ENCODE measurements at regions not wholly inside any gene's neighbourhood (a gene's known extent, or its start where the extent isn't known, plus 50 kb on each side); places are given as distances from the start of the nearest gene placed in this dataset.

DNA sequence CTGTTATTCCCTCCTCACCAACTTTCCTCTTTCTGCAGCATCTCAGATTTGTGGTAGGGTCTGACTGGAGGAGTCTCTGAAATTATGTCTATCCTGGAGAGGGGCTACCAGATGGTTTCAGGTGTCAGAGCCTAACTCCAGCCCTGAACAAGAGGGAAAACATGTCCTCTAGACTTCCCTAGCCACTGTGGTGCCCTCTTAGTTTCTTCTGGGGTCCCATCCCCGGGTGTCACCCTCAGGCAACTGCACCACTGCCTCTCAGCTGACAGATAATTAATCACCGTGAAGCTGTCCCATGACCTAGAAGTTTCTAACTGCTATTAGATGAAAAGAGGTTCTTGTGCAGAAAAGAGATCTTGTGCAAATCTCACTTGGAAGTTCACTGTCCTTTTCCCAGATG is 95.1 kb upstream of the CELF4 start:
- no peak for DNase-seq (ENCODE audit: low spot score)

DNA sequence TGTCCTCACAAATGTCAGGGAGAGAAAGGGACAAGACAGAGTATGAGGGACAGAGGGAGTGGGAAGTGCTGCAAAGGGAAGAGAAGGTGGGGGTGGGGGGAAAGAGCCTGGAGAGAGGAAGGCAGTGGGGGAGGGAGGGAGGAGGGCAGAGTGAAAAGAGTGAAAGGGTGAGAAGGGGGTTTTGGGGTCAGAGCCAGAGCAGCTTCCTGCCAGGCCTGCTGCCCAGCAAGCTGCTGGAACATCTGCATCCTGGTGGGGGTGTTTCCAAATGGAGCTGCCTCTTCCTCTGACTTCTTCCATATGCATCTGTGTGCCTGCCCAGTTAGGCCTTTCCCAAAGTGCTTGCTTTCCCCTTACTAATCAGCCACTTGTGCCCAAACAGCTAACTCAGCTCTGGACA is 94.3 kb upstream of the CELF4 start:
- no peak for DNase-seq (ENCODE audit: low spot score)

DNA sequence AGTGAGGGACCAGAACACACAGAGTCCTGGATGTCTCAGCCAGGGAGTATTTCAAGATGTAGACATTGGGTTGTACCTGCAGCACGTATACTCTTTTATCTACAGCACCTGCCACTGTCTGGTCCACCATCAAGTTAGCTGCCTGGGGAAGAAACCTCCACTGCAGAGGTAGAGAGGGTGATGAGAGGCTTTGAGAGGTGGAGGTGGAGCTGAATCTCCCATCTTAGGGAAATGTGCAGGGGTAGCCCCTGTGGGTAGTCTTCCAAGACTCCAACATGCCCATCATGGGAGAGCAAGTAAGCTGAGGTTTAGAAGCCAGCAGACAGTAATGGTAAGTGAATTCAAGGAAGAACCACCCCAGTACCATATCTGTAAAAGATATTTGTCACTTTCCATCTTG is 93.3 kb upstream of the CELF4 start:
- no peak for DNase-seq (ENCODE audit: low spot score)

DNA sequence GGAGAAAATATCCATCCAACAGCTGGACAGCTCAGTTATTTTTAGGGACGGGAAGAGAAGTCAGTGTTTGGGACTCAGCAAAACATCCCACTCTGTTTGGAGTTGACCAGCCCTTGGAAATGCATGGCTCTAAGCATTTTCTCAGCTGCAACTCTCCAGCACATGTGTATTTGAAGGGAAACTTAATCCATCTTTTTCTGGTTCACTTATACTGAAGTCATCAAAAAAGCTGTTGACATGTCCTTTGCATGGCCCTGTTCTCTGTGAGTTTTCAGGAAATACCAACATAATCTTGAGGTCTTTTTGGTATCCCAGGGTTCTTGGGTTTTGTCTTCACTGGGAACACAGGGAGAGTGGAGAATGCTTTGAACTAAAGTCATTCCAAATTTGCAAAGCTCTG is 91.9 kb upstream of the CELF4 start:
- DNase-seq (ENCODE audit: low spot score) = no peak

DNA sequence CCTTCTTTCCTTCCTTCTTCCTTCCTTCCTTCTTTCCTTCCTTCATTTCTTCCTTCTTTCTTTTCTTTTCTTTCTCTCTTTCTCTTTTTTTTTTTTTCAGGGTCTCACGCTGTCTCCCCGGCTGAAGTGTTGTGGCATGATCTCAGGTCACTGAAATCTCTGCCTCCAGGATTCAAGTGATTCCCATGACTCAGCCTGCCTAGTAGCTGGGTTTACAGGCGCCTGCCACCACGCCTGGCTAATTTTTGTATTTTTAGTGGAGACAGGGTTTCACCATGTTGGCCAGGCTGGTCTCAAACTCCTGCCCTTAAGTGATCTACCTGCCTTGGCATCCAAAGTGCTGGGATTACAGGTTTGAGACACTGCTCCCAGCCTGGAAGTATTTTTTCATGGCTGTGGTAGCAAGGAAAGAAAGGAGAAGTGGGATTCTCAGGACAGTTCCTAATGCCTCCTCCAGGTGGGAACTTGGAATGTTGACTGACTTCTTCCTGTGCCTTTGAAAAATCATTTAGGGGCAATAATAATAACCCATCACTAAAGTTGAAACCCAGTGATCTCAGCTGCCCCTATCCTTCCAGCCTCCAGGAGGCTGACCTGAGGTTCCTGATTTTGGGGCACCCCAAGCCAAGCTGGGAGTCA is 89.3 kb upstream of the CELF4 start:
- no peak for DNase-seq (ENCODE audit: low spot score)

DNA sequence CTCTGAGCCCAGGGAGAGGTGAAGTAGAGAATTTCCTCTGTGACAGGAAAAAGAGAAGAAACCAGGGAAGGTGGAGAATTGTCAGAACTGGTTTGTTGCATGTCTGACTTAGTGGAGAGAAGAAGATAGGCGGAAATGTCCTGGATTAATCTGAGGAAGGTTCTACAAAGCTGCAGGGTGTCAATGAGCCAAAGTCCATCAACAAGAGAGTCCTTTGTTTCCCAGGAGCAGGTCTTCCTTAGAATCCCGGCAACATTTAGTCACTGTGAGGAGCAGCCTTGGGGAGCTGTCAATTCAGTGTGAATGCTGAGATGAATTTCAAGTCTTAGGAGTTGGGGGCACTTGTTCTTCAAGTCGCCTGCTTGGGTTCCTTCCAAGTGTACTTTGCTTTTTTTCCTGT is 88.4 kb upstream of the CELF4 start:
- no peak for DNase-seq (ENCODE audit: low spot score)

DNA sequence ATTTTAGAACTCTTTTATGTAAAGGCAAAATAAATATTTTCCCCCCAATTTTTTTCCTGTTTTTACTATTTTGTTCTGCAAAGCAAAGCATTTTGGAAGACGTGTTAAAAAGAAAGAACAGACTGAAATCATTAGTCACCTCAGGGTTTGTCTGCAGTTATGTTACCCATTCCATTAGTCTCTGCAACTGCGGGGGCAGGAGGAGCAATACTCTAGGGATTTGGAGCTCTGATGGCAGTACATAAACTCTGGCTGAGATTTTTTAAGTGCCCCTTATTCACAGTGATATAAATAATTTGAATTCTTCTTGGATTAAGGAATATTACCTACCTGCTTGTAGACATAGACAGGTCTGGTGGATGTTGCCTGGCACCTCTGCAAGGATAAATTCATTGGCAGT is 88.0 kb upstream of the CELF4 start:
- no peak for DNase-seq (ENCODE audit: low spot score)

DNA sequence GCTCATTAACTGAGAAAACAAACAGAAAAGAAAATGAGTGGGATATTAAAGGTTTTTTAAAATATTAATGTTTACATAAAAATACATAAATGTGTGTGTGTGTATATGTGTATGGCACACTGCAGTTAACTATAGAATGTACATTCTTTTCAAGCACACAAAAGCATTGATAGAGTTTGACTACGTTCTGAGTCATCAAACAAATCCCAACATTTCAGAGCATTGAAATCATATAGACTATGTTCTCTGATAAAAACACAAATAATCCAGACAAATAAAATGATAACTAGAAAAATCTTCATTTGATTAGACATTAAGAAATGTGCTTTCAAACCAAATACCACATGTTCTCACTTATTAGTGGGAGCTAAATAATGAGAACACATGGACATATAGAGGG is 84.3 kb upstream of the CELF4 start:
- no peak for DNase-seq (ENCODE audit: low spot score)

DNA sequence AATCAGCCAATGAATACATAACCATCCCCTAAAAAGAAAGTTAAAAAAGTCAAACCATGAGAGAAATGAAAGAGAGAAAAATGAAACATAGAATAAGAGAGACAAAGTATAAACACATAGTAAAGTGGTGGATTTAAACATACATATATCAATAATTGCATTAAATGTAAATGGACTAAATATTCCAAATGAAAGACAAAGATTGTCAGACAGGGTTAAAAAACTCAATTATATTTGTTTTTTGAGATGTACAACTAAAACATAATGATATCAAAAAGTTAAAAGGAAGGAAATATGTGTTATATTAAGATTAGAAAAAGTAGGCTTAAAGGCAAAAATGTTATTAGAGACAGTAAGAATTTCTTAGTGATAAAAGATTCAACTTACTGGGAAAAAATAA is 83.8 kb upstream of the CELF4 start:
- no peak for DNase-seq (ENCODE audit: low spot score)

DNA sequence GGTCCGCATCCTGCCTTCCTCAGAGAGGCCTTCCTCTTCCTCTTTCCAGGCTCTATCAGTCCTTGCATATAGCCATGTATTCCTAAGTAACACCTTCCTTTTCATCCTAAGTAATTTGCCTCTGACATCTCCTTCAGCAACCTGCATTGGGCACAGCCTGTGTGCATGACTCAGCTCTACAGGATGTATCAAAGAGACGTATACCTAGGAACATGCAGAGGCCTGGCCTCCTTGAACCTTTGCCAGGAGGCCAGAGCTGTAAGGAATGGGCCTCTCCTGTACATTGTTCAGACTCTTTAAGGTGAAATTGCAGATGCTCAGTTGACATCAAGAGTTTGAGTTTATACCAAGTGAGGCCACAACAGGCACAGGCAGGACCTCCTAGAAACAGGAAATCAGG is 76.0 kb upstream of the CELF4 start:
- DNase-seq (ENCODE audit: low spot score) = no peak

DNA sequence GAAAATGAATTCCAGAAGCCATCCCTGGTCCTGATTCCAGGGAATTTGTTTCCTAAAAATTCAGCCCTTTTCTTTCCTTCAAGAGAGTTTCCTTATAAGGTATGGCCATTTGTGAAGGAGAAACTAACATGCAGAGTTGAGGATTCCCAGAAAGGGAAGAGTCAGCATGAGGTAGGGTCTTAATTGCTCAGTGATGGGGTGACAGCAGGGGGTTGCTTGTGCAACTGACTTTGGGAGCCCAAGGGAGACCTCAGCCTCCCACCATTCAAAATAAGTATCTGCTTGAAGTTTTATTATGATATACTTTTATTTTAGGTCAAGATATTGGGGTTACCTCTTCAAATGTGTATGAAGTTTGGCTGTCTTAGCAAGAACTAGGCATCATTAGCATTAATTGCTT is 74.9 kb upstream of the CELF4 start:
- no peak for DNase-seq (ENCODE audit: low spot score)

DNA sequence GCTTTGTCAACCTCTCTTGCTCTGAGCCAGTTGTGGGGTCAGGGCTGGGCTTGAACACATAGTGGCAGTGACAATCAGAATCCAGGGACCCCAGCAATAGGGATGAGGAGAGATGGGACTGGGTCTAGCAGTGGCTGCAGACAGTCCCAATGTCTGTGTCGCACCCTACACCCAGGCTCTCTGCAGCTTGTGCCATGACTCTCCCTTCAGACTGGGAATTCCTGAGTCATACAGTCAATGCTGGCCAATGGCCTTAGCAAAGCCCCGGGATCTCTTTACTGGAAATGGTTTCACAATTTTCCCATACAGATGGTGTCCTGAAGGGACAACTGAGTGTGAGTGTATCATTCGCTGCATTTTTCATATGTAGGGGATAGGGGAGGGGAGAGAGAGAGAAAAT is 74.2 kb upstream of the CELF4 start:
- DNase-seq (ENCODE audit: low spot score) = no peak

DNA sequence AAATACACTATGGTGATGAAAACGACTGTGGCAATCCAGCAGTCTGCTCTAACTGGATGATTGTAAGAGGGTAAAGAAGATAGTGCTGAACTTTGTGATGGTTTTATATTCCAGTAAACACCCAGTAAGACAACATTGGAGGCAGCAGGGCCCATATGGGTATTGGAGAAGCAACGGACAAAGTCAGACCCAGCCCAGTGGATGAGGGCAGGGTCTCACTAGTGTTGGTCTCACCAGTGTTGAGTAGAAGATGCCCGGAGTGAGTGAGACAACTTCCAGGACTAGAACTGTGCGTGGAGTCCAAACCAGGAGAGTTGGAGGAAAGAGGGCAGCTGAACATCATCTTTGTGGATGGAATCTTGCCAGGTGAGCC is 71.9 kb upstream of the CELF4 start:
- DNase-seq (ENCODE audit: low spot score) = no peak

DNA sequence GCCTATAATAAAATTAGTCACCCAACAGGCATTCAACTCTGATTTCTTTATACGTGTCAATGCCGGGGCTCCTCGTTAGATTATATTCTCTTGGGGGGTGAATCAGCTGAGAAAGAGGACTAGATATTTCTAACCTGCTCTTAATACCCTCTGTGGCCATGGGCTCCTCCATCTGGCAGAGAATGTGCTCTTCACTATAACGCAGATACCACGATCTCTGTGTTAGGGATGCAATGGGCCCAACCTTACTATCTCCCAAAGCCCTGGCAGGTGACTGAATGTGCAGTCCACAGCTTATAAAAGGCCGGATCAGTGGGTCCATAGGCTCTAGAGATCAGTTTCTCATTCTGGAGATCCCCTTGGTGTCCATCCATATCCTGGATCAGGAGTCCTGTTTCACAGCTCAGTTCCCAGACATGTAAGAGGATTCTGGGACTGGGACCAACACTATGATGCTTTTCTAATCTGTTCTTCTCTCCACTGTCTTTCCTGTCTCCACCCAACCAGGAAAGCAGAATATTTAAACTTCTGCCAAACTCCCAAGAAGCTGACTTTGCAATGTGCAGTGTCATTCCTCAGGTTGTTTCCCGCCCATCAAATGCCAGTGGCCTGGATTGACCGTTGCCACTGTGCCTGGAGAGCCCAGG is 71.4 kb upstream of the CELF4 start:
- no peak for DNase-seq (ENCODE audit: low spot score)

DNA sequence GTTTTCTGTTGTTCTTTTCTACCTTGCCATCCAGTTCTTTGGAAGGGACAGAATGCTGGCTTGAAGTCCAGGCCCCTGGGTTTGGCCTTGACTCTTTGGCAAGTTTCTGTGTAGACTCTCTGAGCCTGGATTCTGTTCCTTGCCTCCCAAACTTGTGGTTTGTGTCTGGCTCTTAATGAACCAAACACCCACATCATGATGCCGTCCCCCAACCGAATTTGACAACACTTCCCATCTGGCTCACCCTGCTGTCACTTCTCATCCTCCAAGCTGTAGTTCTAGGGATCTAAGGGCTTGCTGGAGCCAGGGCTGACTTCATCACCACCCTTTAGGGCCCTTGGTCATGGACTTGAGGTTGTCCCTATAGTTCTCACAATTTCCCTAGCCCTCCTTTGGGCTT is 68.9 kb upstream of the CELF4 start:
- DNase-seq (ENCODE audit: low spot score) = no peak

DNA sequence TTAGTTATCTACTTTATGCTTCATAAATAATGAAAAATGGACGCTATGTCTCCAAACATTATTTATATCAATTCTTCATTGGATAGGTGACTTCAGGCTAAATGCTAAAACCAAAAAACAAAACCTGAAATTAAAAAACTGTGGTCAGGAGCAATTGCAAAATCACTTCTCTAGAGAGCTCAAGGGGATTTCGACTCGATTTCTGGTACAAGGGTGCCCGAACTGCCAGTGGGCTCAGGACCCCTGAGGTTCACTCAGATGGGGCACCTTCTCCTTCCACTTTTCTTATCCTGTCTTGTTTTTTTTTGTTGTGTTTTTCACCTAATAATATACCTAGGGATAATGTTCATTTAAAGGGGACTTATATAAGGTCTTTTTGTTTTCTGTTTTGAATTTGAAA is 65.8 kb upstream of the CELF4 start:
- DNase-seq (ENCODE audit: low spot score) = no peak

DNA sequence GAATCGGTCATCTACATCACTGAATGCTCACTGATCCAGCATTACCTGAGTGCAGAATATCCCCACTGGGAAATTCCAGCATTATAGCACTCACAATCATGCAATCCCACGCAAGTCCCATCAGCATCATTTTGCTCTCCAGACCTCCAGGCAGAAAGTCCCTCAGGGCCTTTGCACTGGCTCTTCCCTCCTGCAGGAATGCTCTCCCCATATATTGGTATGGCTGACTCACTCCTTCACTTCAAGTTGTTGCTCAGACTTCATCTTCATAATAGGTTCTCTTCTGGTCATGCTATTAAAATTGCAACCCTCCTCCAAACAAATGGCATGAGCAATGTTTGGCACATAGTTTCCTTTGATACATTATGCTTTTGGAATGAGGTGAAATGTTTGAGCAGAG is 64.7 kb upstream of the CELF4 start:
- DNase-seq (ENCODE audit: low spot score) = no peak

DNA sequence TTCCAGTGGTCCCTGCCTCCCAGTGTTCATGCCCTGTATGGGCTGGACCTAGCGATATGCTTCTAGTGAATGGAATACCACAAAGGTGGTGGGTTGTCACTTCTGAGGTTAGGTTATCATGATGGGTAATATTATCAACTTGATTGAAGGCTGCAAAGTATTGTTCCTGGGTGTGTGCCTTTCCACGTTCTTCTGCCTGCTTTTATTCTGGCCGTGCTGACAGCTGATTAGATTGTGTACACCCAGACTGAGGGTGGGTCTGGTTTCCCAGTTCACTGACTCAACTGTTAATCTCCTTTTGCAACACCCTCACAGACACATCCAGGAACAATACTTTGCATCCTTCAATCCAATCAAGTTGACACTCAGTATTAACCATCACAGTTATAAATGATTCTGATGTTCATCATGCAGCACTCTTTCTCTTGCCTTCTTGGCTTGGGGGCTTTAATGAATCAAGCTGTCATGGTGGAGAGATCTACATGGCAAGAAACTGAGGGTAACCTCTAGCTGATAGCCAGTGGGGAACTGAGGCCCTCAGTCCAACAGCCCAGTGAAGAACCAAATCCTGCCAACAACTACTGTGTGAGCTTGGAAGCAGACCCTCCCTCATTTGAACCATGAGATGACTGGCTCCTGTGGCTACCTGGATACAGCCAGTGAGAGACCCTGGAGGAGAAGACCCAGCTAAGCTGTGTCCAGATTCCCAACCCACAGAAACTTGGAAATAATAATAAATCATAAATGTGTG is 63.0 kb upstream of the CELF4 start:
- no peak for DNase-seq (ENCODE audit: low spot score)

DNA sequence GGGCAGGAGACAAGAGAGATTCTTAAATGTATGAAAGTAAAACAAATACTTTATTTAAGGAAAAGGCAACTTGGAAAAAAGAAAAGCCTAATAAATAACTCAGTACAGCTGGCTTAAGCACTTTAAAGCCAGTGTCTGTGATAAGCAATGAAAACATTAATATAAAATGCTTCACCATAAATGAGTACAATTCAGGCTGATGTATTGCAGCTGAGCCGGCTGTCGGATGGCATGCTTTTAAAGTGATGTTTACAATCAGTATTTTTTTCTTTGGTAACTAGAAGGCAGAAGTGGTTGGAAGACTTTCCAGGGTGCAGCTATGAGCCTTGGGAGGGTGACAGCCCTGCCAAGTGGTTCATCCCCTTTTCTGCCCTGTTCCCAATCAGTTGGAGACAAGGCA is 58.7 kb upstream of the CELF4 start:
- DNase-seq (ENCODE audit: low spot score) = no peak

DNA sequence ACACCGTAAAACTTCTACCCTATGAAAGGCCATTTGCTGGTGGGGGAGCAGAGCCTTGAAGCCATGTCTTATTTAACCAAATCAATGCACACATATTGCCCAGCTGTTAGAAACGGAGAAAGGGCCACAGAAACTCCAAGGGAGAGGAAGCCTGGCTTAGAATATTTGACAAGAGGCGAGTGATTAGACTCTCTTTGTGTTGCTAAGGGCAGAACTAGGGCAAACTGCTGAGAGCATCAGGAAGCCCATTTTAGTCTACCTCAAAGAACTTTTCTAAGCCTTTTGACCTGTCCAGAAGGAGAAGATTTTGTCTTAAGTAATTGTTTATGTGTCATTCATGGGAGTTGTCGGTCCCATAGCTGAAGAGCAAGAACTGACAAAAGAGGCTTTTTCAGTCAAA is 54.4 kb upstream of the CELF4 start:
- no peak for DNase-seq (ENCODE audit: low spot score)

DNA sequence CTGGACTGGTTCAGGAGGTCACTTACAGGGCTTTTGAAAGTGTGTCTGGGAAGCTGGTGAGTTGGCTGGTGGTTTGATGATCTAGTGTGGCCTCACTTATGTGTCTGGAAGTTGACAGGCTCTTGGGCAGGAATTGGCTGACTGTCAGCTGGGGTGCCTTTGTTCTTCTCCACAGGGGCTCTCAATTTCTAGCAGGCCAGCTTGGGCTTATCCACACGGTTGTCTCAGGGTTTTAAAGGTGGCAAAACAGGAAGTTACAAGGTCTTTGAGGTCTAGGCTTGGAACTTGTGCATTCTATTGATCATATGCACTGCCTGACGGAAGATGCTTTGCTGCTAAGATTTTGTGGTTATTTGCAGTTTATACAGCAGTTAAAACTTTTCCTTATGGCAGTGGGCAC is 52.0 kb upstream of the CELF4 start:
- DNase-seq (ENCODE audit: low spot score) = no peak
